ENCODE measurements at regions not wholly inside any gene's neighbourhood (a gene's known extent, or its start where the extent isn't known, plus 50 kb on each side); places are given as distances from the start of the nearest gene placed in this dataset.

GRCh38 chr15:97194750-97195149 lies 765.8 kb upstream of the ARRDC4 start:
- no peak for TF ChIP-seq ZBTB7A (IDR thresholded peaks at IDR 0.05; ENCODE audit: low read depth)
- TF ChIP-seq CREB1 (IDR thresholded peaks at IDR 0.05; ENCODE audit: low read depth) = no peak
- TF ChIP-seq REST (IDR thresholded peaks at IDR 0.05; ENCODE audit: low read depth) = no peak
- TF ChIP-seq TAF1 (IDR thresholded peaks at IDR 0.05; ENCODE audit: low read depth) = no peak
- TF ChIP-seq YY1 (IDR thresholded peaks at IDR 0.05; ENCODE audit: low read depth) = no peak
- TF ChIP-seq EP300 (IDR thresholded peaks at IDR 0.05; ENCODE audit: borderline replicate concordance) = no peak
- no peak for TF ChIP-seq USF1 (IDR thresholded peaks at IDR 0.05)
- no peak for TF ChIP-seq NFIC (IDR thresholded peaks at IDR 0.05)
- TF ChIP-seq EGR1 (IDR thresholded peaks at IDR 0.05) = no peak
- no peak for TF ChIP-seq RAD21 (IDR thresholded peaks at IDR 0.05; ENCODE audit: low read depth)
- TF ChIP-seq CEBPB (IDR thresholded peaks at IDR 0.05) = no peak
- no peak for TF ChIP-seq TCF12 (IDR thresholded peaks at IDR 0.05; ENCODE audit: low read depth)
- TF ChIP-seq FOXM1 (IDR thresholded peaks at IDR 0.05; ENCODE audit: borderline replicate concordance, low read depth) = no peak
- TF ChIP-seq MAX (IDR thresholded peaks at IDR 0.05) = no peak
- no peak for TF ChIP-seq TEAD4 (IDR thresholded peaks at IDR 0.05)

DNA sequence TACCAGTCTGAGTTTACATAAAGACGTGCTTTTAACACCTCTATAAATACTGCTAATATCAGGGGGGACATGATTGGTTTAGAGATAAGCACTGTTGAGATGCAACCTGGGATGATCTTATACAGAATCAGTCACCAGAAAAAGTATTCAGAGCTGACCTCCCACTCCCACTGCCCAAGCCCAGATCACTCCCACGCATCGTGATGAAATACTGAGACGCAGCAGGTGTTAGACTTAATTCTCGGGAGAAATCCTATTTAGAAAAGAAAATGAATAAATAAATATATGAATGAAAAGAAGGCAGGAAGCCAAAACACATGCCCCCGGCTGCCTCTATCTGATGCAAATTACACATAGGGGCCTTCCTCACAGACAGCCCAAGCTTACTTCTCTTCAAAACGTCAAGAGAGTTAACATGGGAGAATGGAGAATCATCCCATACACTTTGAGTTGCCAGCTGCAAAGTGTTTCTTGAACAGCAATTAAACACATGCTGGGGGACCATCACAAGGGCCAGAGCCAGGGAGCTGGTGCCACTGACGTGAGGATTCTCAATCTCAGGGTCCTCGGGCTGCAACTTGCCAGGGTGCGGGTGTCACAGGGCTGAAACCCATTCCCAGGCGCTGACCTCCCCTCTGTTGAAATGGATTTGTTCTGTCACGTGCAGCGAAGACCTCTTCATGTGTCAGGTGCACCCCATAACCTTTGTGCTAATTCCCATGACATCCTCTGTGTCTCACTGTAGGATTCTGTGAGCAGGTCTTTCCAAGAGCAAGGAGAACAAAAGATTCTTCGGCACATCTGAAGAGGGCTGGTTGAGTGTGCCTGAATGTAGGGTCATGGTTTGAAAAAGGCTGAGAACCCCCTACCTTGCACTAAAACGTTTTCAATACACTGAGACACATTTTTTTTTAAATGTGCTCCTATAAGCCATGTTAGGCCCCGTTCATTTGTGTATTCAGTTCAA lies 764.2 kb upstream of the ARRDC4 start:
- no peak for TF ChIP-seq TCF12 (IDR thresholded peaks at IDR 0.05; ENCODE audit: low read depth)
- no peak for TF ChIP-seq EGR1 (IDR thresholded peaks at IDR 0.05)
- no peak for TF ChIP-seq TAF1 (IDR thresholded peaks at IDR 0.05; ENCODE audit: low read depth)
- no peak for TF ChIP-seq EP300 (IDR thresholded peaks at IDR 0.05; ENCODE audit: borderline replicate concordance)
- no peak for TF ChIP-seq YY1 (IDR thresholded peaks at IDR 0.05; ENCODE audit: low read depth)
- no peak for TF ChIP-seq USF1 (IDR thresholded peaks at IDR 0.05)
- no peak for TF ChIP-seq ZBTB7A (IDR thresholded peaks at IDR 0.05; ENCODE audit: low read depth)
- no peak for TF ChIP-seq FOXM1 (IDR thresholded peaks at IDR 0.05; ENCODE audit: borderline replicate concordance, low read depth)
- TF ChIP-seq RAD21 (IDR thresholded peaks at IDR 0.05; ENCODE audit: low read depth) = no peak
- TF ChIP-seq REST (IDR thresholded peaks at IDR 0.05; ENCODE audit: low read depth) = no peak
- no peak for TF ChIP-seq NFIC (IDR thresholded peaks at IDR 0.05)
- no peak for TF ChIP-seq CEBPB (IDR thresholded peaks at IDR 0.05)
- no peak for TF ChIP-seq CREB1 (IDR thresholded peaks at IDR 0.05; ENCODE audit: low read depth)
- TF ChIP-seq MAX (IDR thresholded peaks at IDR 0.05) = no peak

GRCh38 chr15:97199393-97200051 lies 761.0 kb upstream of the ARRDC4 start:
- TF ChIP-seq TAF1 (IDR thresholded peaks at IDR 0.05; ENCODE audit: low read depth) (no peak), EP300 (IDR thresholded peaks at IDR 0.05; ENCODE audit: borderline replicate concordance) (no peak), ZBTB7A (IDR thresholded peaks at IDR 0.05; ENCODE audit: low read depth) (no peak), USF1 (IDR thresholded peaks at IDR 0.05) (no peak), EGR1 (IDR thresholded peaks at IDR 0.05) (no peak), YY1 (IDR thresholded peaks at IDR 0.05; ENCODE audit: low read depth) (no peak), CEBPB (IDR thresholded peaks at IDR 0.05) (no peak), RAD21 (IDR thresholded peaks at IDR 0.05; ENCODE audit: low read depth) (no peak), MAX (IDR thresholded peaks at IDR 0.05) (no peak), CREB1 (IDR thresholded peaks at IDR 0.05; ENCODE audit: low read depth) (no peak), TEAD4 (IDR thresholded peaks at IDR 0.05) (no peak), NFIC (IDR thresholded peaks at IDR 0.05) (no peak), REST (IDR thresholded peaks at IDR 0.05; ENCODE audit: low read depth) (no peak), FOXM1 (IDR thresholded peaks at IDR 0.05; ENCODE audit: borderline replicate concordance, low read depth) (no peak), TCF12 (IDR thresholded peaks at IDR 0.05; ENCODE audit: low read depth) (no peak)
